ENCODE measurements at regions not wholly inside any gene's neighbourhood (a gene's known extent, or its start where the extent isn't known, plus 50 kb on each side); places are given as distances from the start of the nearest gene placed in this dataset.

- no peak for TF ChIP-seq CTCF (IDR thresholded peaks at IDR 0.05; ENCODE audit: borderline replicate concordance, insufficient read depth, low read depth, low read length)
- H3K4me3 ChIP-seq (ENCODE audit: low read depth, low read length), result no peak overlapping the region
Observed at GRCh38 chr3:74808506-74809275, 194.2 kb upstream of the CNTN3 start.

GRCh38 chr3:74801924-74802323 lies 187.5 kb upstream of the CNTN3 start:
- H3K4me3 ChIP-seq (ENCODE audit: low read depth, low read length), result no peak overlapping the region
- TF ChIP-seq CTCF (IDR thresholded peaks at IDR 0.05; ENCODE audit: borderline replicate concordance, insufficient read depth, low read depth, low read length), result no peak

GRCh38 chr3:74789111-74789510 lies 174.7 kb upstream of the CNTN3 start:
- no peak overlapping the region for H3K4me3 ChIP-seq (ENCODE audit: low read depth, low read length)
- TF ChIP-seq CTCF (IDR thresholded peaks at IDR 0.05; ENCODE audit: borderline replicate concordance, insufficient read depth, low read depth, low read length), result no peak

GRCh38 chr3:74787011-74787410 lies 172.6 kb upstream of the CNTN3 start:
- TF ChIP-seq CTCF (IDR thresholded peaks at IDR 0.05; ENCODE audit: borderline replicate concordance, insufficient read depth, low read depth, low read length), result no peak
- no peak overlapping the region for H3K4me3 ChIP-seq (ENCODE audit: low read depth, low read length)

- TF ChIP-seq CTCF (IDR thresholded peaks at IDR 0.05; ENCODE audit: borderline replicate concordance, insufficient read depth, low read depth, low read length), result no peak
- H3K4me3 ChIP-seq (ENCODE audit: low read depth, low read length), result no peak overlapping the region
Observed at GRCh38 chr3:74771401-74771800, 156.9 kb upstream of the CNTN3 start.

- no peak for TF ChIP-seq CTCF (IDR thresholded peaks at IDR 0.05; ENCODE audit: borderline replicate concordance, insufficient read depth, low read depth, low read length)
- no peak overlapping the region for H3K4me3 ChIP-seq (ENCODE audit: low read depth, low read length)
Observed at GRCh38 chr3:74768010-74768409, 153.6 kb upstream of the CNTN3 start.

- no peak overlapping the region for H3K4me3 ChIP-seq (ENCODE audit: low read depth, low read length)
- no peak for TF ChIP-seq CTCF (IDR thresholded peaks at IDR 0.05; ENCODE audit: borderline replicate concordance, insufficient read depth, low read depth, low read length)
Observed at GRCh38 chr3:74766405-74766804, 151.9 kb upstream of the CNTN3 start.
